ENCODE measurements at regions not wholly inside any gene's neighbourhood (a gene's known extent, or its start where the extent isn't known, plus 50 kb on each side); places are given as distances from the start of the nearest gene placed in this dataset.
A peak's percentile ranks its signal among the peaks of the same experiment; 100 is the strongest.

DNA sequence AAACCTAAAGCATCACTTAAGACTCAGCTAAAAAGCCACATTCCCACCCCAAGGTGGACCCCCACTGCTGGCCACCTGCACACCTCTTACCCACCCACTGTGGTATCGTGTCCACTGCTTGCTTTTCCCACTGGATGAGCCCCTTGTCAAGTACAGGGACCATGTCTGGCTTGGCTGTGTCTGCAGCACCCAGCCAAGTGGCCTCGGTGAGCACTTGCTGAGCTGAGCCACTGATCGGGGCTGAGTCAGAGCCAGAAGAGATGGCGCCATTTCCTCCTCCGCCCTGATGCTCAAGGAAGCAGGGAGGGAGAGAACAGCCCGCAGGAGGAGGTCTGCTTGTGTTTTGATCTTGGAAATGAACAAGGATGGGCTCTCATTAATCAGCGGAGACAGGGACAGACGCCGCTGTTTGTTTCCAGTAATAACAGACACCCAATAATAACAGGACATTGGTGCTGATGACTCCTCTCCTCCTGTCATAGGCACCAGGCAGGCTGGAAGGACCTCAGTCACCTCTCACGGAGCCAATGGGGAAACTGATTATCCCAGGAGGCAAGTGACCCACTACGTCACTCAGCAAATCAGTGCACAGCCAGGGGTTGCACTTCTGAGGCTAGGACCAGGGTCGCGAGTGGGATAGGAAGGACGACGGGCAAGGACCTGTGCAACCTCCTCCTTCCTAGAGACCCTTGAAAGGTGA lies 85.2 kb upstream of the RTL6 start:
- intact Hi-C loops (cut with DNase I) = no loop called here
- peak; percentile 66 for DNase-seq (ENCODE audit: low spot score)

DNA sequence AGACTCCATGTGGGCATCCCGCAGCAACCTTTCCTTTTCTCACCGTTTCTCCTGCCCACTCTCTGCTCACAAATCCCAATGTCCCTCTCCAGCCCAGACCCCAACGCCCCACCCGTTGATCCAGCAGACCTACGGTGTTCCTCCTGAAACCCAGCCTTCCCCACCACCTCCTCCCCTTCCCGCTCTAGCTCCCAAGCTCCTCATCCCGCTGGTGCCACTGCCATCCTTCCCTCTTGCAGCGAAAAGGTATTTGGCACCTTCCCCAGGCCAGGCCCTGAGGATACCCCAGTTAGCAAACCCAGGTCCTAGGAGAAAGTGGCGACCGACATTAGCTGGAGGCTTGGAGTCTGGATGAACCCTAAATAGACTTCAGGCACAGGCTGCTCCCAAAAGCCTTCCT lies 84.0 kb upstream of the RTL6 start:
- peak; percentile 26 for DNase-seq (ENCODE audit: low spot score)
- intact Hi-C loops (cut with DNase I) = no loop called here

- intact Hi-C loops (cut with DNase I) = no loop called here
- no peak for DNase-seq (ENCODE audit: low spot score)
These were observed 83.0 kb upstream of the RTL6 start for GRCh38 chr22:44581096-44581435.

DNA sequence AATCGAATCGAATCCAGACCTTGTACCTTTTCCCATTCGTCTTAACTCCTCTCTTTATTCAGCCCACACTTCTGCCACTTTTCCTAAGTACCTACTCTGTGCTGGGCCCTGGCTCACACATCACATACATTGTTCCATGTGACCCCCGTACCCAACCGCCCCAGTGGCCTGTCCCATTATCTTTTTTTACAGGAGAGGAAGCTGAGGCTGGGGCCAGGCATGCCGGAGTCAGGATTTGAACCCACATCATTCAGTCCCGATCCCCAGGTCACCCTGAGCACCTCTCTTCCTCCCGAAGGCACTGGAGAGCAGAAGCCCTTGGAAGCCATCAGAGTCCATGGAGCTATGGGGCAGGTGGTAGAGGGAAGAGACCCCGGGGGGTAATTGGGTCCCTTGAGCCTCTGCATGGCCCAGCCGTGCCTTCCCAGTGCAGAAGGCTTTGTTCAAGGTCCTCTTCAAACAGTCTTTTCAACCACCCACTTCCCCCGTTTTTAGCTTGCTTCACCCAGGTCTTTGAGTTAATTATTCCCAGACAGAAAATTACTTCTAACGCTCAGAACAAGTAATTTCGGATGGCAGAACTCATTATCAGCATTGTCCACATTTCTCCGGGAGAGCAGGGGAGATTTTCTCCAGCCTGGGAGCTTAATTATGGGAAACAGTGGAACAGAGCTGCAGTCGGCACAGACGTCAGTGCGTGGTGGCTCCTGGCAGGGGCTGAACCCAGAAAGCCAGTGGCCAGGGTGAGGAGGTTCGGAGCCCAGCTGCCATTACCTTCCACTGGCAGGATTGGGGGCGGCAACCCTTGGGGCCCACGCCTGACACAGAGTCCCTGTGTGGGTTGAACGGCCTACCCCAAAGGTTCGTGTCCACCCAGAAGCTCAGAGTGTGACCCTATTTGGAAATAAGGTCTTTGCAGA lies 82.4 kb upstream of the RTL6 start:
- peak; percentile 73 for DNase-seq (ENCODE audit: low spot score)
- intact Hi-C loops (cut with DNase I) = no loop called here

GRCh38 chr22:44578516-44579230 lies 80.6 kb upstream of the RTL6 start:
- peak; percentile 29 for DNase-seq (ENCODE audit: low spot score)

DNA sequence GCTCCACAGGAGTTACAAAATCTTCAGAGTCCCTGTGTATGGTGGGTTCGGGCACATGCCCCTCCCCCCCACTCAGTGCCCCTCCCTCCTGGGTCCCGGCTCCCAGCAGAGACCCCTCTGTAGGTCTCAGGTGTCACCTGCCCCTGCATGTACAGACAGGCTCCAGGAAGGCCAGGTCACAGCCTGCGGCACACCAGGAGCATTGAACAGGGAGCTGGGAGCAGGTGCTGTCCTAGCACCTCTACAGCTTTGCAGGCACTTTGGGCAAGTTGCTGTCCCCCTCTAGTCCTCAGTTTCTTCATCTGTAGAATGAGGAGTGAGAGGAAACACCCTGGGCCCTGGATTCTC lies 80.1 kb upstream of the RTL6 start:
- intact Hi-C loops (cut with DNase I) = no loop called here
- DNase-seq (ENCODE audit: low spot score) = peak; percentile 67

More at GRCh38 chr22:44578516-44579230, 80.6 kb upstream of the RTL6 start:
- intact Hi-C loops (cut with DNase I) = no loop called here

GRCh38 chr22:44577391-44578109 lies 79.5 kb upstream of the RTL6 start:
- peak; percentile 51 for DNase-seq (ENCODE audit: low spot score)
- intact Hi-C loops (cut with DNase I) = no loop called here

- DNase-seq (ENCODE audit: low spot score) = peak; percentile 68
- intact Hi-C loops (cut with DNase I) = no loop called here
These were observed 78.6 kb upstream of the RTL6 start for GRCh38 chr22:44576311-44577260.

- intact Hi-C loops (cut with DNase I) = no loop called here
- DNase-seq (ENCODE audit: low spot score) = peak; percentile 33
These were observed 77.6 kb upstream of the RTL6 start for GRCh38 chr22:44575381-44576268.

- DNase-seq (ENCODE audit: low spot score) = peak; percentile 69
These were observed 76.8 kb upstream of the RTL6 start for GRCh38 chr22:44574640-44575380.

DNA sequence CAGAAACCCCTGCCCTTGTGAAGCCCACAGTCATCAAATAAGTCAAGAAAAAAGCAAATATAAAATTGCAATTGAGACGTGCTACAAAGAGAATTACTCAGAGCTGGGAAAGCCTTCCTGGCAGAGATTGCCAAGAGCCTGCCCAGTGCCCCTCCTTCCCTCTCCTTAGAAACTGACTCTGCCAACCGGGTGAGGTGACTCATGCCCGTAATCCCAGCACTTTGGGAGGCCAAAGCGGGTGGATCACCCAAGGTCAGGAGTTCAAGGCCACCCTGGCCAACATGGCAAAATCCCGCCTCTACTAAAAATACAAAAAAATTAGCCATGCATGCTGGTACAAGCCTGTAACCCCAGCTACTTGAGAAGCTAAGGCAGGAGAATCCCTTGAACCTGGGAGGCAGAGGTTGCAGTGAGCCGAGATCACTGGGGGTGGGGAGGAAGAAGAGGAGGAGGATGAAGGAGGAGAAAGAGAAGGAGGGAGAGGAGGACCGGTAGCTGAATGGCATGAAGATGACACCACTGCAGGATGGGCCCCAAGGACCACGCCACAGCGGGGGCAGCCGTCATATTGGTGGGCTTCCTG lies 76.1 kb upstream of the RTL6 start:
- DNase-seq (ENCODE audit: low spot score) = peak; percentile 73

More at GRCh38 chr22:44574640-44575380, 76.8 kb upstream of the RTL6 start:
- intact Hi-C loops (cut with DNase I) = no loop called here

GRCh38 chr22:44573451-44573850 lies 75.4 kb upstream of the RTL6 start:
- DNase-seq (ENCODE audit: low spot score) = peak; percentile 22
- intact Hi-C loops (cut with DNase I) = no loop called here

More for the DNA sequence above, 76.1 kb upstream of the RTL6 start:
- intact Hi-C loops (cut with DNase I) = no loop called here

- intact Hi-C loops (cut with DNase I) = no loop called here
- peak; percentile 55 for DNase-seq (ENCODE audit: low spot score)
These were observed 74.6 kb upstream of the RTL6 start for GRCh38 chr22:44572414-44573207.

GRCh38 chr22:44571566-44572413 lies 73.8 kb upstream of the RTL6 start:
- DNase-seq (ENCODE audit: low spot score) = peak; percentile 71
- intact Hi-C loops (cut with DNase I) = no loop called here

All from cardiac septum (tissue), 1 donor.